Sigmoid colon (tissue), 6 donors: ENCODE measurements at regions not wholly inside any gene's neighbourhood (a gene's known extent, or its start where the extent isn't known, plus 50 kb on each side); places are given as distances from the start of the nearest gene placed in this dataset.
A peak's percentile ranks its signal among the peaks of the same experiment; 100 is the strongest.

ENCODE experiments used
- DNase-seq: peaks from one replicate; pipeline ENCODE4 v3.0.0-alpha.2; 2019
- H3K27ac ChIP-seq, 4 donors: fragments of 200-600 bp; sonication (generic); one replicate each; pipeline ENCODE4 v1.5.1; 2016 to 2019; ENCODE audit warnings: mild to moderate bottlenecking in 1 of 4
- H3K27me3 ChIP-seq, 3 donors: fragments of 200-600 bp; sonication (generic); one replicate each; pipeline ENCODE4 v1.5.1; 2019; ENCODE audit warnings: mild to moderate bottlenecking in 1 of 3
- H3K36me3 ChIP-seq, 4 donors: fragments of 200-600 bp; sonication (generic); one replicate each; pipeline ENCODE4 v1.5.1; 2016 to 2019
- H3K4me1 ChIP-seq, 4 donors: fragments of 200-600 bp; sonication (generic); one replicate each; pipeline ENCODE4 v1.5.1; 2017 to 2019
- H3K4me3 ChIP-seq, 4 donors: fragments of 200-600 bp; sonication (generic); one replicate each; pipeline ENCODE4 v1.5.1; 2017 to 2019; ENCODE audit warnings: mild to moderate bottlenecking in 2 of 4, moderate library complexity in 1 of 4
- H3K9me3 ChIP-seq, 4 donors: fragments of 200-600 bp in 3 of 4; sonication (generic) in 3 of 4; one replicate each; pipeline versions ENCODE4 v1.5.1 to v1.6.1; 2013 to 2019
- EP300 ChIP-seq, 4 donors: sonication (generic); formaldehyde crosslinking; IDR thresholded peaks; one replicate each; pipeline ENCODE4 v1.6.1; 2017; ENCODE audit warnings: antibody characterized with exemption in 4 of 4
- POLR2A ChIP-seq, 2 donors: fragments of 450-650 bp; IDR thresholded peaks; one replicate each; pipeline ENCODE4 v1.6.1; 2016; ENCODE audit warnings: antibody characterized with exemption in 2 of 2, mild to moderate bottlenecking in 2 of 2, moderate library complexity in 2 of 2
- POLR2AphosphoS5 ChIP-seq, 4 donors: sonication (generic); formaldehyde crosslinking; IDR thresholded peaks; one replicate each; pipeline ENCODE4 v1.6.1; 2017; ENCODE audit warnings: antibody characterized with exemption in 4 of 4
- WGBS, 2 donors: extraction: QIAGEN DNeasy Blood & Tissue Kit; methylation state at CpG; one replicate each; pipeline ENCODE4 v1.1.7; 2013; 5-methylcytosine and 5-hydroxymethylcytosine counted together
- intact Hi-C: fragments of 100-400 bp; cut with DNase I; formaldehyde crosslinking; loops from one replicate; pipeline ENCODE4 v1.15.1; 2023
- TF ChIP-seq, protein P1 (sequence below), 4 experiments: fragments of 450-650 bp in 3 of 4; fragments of 200-600 bp in 1 of 4; IDR thresholded peaks; one replicate each; pipeline ENCODE4 v1.5.1; 2016 to 2019; ENCODE audit warnings: antibody characterized with exemption in 4 of 4, mild to moderate bottlenecking in 3 of 4, moderate library complexity in 2 of 4
- donor health status: healthy with polysubstance abuse.
- donor health status: healthy.

DNA sequence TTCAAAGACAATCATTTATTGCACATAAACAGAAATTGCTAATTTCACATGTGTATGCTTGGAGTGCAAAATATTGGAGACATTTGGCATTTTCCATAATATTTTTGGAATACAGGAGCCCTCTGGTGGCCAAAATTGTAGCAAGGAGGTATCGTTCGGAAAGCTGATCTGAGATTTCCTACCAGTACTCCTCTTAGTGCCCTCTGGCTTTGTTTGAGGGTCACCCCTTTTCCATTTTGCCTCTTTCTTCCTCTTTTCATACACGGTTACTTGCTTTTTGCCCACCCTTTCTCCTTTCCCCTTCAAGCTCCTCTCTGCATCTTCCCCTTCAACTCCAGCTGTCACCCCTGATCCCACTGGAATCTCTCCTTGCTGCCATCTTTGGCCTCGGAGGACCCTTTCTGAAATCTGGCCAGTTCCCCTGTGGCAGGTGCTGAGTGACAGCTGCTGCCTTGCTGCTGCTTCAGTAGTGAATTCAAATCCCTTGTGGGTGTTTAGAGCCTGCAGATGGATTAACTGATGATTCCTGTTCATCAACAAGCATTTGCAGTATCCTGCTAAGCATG lies 164.6 kb upstream of the PARP11 start:
- Histone ChIP-seq H3K4me3 (no peak overlapping the region), H3K27ac (no peak overlapping the region), H3K36me3 (no peaks in the 10 kb centered on the region), H3K27me3 (no peaks in the 10 kb centered on the region), H3K4me1 (no peaks in the 10 kb centered on the region), H3K9me3 (no peaks in the 10 kb centered on the region)
- DNase-seq = no peak
- no peak for TF ChIP-seq POLR2A (IDR thresholded peaks at IDR 0.05)
- TF ChIP-seq, protein P1, sequence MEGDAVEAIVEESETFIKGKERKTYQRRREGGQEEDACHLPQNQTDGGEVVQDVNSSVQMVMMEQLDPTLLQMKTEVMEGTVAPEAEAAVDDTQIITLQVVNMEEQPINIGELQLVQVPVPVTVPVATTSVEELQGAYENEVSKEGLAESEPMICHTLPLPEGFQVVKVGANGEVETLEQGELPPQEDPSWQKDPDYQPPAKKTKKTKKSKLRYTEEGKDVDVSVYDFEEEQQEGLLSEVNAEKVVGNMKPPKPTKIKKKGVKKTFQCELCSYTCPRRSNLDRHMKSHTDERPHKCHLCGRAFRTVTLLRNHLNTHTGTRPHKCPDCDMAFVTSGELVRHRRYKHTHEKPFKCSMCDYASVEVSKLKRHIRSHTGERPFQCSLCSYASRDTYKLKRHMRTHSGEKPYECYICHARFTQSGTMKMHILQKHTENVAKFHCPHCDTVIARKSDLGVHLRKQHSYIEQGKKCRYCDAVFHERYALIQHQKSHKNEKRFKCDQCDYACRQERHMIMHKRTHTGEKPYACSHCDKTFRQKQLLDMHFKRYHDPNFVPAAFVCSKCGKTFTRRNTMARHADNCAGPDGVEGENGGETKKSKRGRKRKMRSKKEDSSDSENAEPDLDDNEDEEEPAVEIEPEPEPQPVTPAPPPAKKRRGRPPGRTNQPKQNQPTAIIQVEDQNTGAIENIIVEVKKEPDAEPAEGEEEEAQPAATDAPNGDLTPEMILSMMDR (IDR thresholded peaks at IDR 0.05) = peak in 3 of 4 experiments; percentile 42 to 69 (median 69)
- intact Hi-C loops = loop anchor here (2.0 kb wide), 2 partner anchors 43 to 153 kb away; no protein-coding TSS in a partner anchor
- WGBS, 2 donors = 14 to 23% methylated on average over 4 of the region's 4 CpGs

DNA sequence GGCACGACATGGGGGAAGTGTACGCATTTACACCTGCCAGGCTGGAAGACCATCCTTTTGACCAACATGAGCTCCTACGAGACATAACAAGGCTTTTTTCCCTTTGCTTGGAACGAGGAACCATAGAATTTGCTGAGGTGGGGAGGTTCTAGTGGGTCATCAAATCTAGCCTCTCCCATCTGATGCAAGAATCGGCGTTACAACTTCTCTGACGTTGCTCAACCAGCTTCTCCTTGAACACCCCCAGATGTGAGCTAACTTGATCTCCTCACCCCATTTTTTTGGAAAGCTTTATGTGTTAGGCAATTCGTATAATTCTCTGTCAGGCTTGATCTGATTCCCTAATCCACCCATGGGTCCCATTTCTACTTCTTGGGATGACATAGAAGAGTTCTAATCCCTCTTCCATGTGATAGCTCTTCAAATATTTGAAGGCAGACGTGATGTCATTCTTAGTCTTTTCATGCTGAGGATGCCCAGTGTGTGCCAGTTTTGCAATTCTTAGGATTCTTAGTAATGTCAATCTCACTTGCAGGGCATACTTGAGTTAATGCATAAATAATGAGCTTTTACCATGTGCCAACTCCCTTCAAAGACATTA lies 163.6 kb upstream of the PARP11 start:
- H3K36me3 ChIP-seq = no peaks in the 10 kb centered on the region
- 89 to 91% methylated on average over 9 of the region's 9 CpGs for WGBS, 2 donors
- peaks cover 0 to 3% (median 1%) of the 10 kb centered on the region in 4 donors for H3K4me1 ChIP-seq
- H3K27ac ChIP-seq = no peak overlapping the region
- no peaks in the 10 kb centered on the region for H3K9me3 ChIP-seq
- DNase-seq = no peak
- H3K4me3 ChIP-seq = no peak overlapping the region
- TF ChIP-seq POLR2A (IDR thresholded peaks at IDR 0.05) = no peak
- TF ChIP-seq EP300 (IDR thresholded peaks at IDR 0.05) = no peak
- TF ChIP-seq POLR2AphosphoS5 (IDR thresholded peaks at IDR 0.05) = no peak
- TF ChIP-seq, protein P1 (IDR thresholded peaks at IDR 0.05) = no peak
- H3K27me3 ChIP-seq = no peaks in the 10 kb centered on the region
- intact Hi-C loops = loop anchor here (2.0 kb wide), 1 partner anchor 152 kb away; no protein-coding TSS in a partner anchor

DNA sequence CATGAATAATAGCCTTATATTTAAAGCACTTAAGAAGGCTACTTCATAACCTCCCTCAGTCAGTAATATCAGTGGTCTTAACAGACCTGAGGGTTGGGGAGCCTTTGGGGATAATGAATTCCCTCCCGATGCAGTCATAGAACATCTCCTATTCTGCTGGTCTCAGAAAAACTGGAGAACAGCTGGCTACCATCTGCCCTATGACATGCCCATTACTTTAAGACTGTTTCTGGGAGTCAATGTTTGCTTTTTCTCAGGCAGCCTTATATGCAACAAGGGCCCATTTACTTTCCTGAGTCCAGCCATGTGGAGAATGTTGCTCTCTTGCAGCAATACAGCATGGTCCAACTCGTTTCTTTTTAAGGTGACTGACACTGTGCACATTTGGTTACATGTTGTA lies 161.7 kb upstream of the PARP11 start:
- H3K27ac ChIP-seq = no peak overlapping the region
- DNase-seq = no peak
- no peaks in the 10 kb centered on the region for H3K36me3 ChIP-seq
- H3K4me1 ChIP-seq = peaks cover 0 to 14% (median 12%) of the 10 kb centered on the region in 4 donors
- no peaks in the 10 kb centered on the region for H3K27me3 ChIP-seq
- H3K4me3 ChIP-seq = no peak overlapping the region
- TF ChIP-seq POLR2AphosphoS5 (IDR thresholded peaks at IDR 0.05) = no peak
- no peak for TF ChIP-seq EP300 (IDR thresholded peaks at IDR 0.05)
- TF ChIP-seq POLR2A (IDR thresholded peaks at IDR 0.05) = no peak
- TF ChIP-seq, protein P1 (IDR thresholded peaks at IDR 0.05) = no peak
- 52 to 61% methylated on average over 2 of the region's 2 CpGs for WGBS, 2 donors
- intact Hi-C loops = loop anchor here (5.0 kb wide), 2 partner anchors 163 to 287 kb away; partner anchors contain the start of genes PARP11 and TIGAR
- H3K9me3 ChIP-seq = no peaks in the 10 kb centered on the region

DNA sequence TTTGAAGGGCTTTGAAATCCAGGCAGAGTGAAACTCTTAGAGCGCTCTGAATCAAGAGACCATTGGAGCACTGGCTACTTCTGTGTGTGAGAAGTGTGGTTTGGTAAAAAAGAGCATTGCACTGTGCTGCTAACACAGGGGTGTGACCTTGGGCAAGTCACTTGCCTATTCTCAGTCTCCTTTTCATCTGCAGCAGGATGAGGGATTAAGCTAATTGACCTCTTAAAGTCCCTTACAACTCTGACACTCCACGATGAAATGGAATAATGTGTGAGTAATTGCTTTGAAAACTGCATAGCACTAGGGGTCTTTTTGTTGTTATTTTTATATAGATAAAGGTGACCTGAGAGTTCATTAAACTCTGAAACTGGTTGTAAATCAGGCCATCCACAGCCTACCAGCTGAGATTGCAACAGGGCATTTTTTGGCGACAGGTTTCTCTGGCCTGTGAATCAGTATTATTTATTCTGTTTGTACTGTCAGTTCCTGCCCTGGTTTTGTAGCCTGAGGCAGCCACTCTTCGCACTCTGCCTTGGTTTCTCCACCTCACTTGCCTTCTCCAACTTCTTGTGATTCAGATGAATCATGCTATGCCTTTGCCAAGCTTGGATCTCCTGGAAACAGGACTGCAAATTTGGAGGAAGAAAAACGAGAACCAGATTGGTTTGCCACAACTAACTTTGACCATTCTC lies 159.9 kb upstream of the PARP11 start:
- TF ChIP-seq EP300 (IDR thresholded peaks at IDR 0.05) = no peak
- 78 to 80% methylated on average over 5 of the region's 5 CpGs for WGBS, 2 donors
- Histone ChIP-seq H3K36me3 (no peaks in the 10 kb centered on the region), H3K4me1 (peaks cover 0 to 14% (median 12%) of the 10 kb centered on the region in 4 donors), H3K4me3 (no peak overlapping the region), H3K27me3 (no peaks in the 10 kb centered on the region), H3K27ac (peak overlapping the region in 1 of 4 donors; percentile 2), H3K9me3 (no peaks in the 10 kb centered on the region)
- intact Hi-C loops = loop anchor here (5.0 kb wide), 2 partner anchors 161 to 289 kb away; partner anchors contain the start of genes PARP11 and TIGAR
- no peak for DNase-seq

DNA sequence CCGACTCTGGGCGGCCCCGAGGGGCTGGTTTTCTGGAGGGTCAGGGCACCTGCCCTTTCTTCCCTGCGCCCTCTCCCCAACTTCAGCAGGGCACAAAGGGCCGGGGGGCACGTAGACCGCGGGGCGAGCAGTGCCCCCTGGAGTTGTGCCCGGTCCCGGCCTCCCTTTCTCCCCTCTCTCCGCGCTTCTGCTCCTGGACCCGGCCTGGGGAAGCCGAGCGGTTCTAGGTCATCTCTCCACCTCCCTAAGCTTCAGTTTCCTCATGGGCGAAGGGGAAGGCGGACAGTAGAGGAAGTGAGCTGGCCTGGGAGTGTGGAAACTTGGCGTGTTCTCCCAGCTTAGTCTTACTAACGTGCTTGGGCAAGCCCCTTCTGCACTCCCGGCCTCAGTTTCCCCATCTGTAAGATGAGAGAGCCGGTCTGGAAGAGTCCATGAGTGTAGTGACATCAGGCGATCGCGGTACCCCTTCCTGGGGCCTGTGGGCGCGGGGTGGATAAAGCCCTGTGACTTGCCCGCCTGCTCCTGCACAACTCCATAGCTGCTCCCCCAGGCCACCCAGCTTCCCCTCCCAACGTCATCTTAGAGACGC lies 158.6 kb upstream of the PARP11 start:
- 44 to 64% methylated on average over 30 of the region's 30 CpGs for WGBS, 2 donors
- intact Hi-C loops = loop anchor here (2.0 to 5.0 kb wide), 3 partner anchors 159 to 291 kb away; partner anchors contain the start of genes PARP11 and TIGAR
- Histone ChIP-seq H3K27ac (peak overlapping the region; percentile 65 to 93 (median 79)), H3K9me3 (no peaks in the 10 kb centered on the region), H3K36me3 (no peaks in the 10 kb centered on the region), H3K4me3 (peak overlapping the region in 3 of 4 donors; percentile 46 to 62 (median 59)), H3K27me3 (no peaks in the 10 kb centered on the region), H3K4me1 (peaks cover 0 to 14% (median 12%) of the 10 kb centered on the region in 4 donors)
- DNase-seq = peak; percentile 74
- TF ChIP-seq POLR2A (IDR thresholded peaks at IDR 0.05) (no peak), POLR2AphosphoS5 (IDR thresholded peaks at IDR 0.05) (no peak), EP300 (IDR thresholded peaks at IDR 0.05) (no peak)
- TF ChIP-seq, protein P1 (IDR thresholded peaks at IDR 0.05) = no peak
